Lung (tissue), 11 donors: ENCODE measurements at regions not wholly inside any gene's neighbourhood (a gene's known extent, or its start where the extent isn't known, plus 50 kb on each side); places are given as distances from the start of the nearest gene placed in this dataset.
A peak's percentile ranks its signal among the peaks of the same experiment; 100 is the strongest.

Experiments
- ATAC-seq: fragments of 200-7000 bp; cut with Tn5 transposase; one replicate; pipeline ENCODE4 v1.9.1; 2020; ENCODE audit warnings: moderate number of reproducible peaks; ENCODE audit not compliant: insufficient read depth, low FRiP score
- DNase-seq, 3 donors: peaks; one replicate each; pipeline ENCODE4 v3.0.0-alpha.2; 2013 to 2017
- H3K27ac ChIP-seq, 2 donors: one replicate each; pipeline ENCODE4 v1.5.1; 2013; ENCODE audit warnings: mild to moderate bottlenecking in 2 of 2, moderate library complexity in 2 of 2, control low read depth in 1 of 2, inconsistent platforms in 1 of 2, low read depth in 1 of 2, low read length in 1 of 2
- H3K27me3 ChIP-seq, 3 donors: one replicate each; pipeline ENCODE4 v1.5.1; 2013; ENCODE audit warnings: low read length in 2 of 3; ENCODE audit not compliant: control insufficient read depth in 3 of 3, insufficient read depth in 3 of 3
- H3K36me3 ChIP-seq, 4 donors: one replicate each; pipeline ENCODE4 v1.5.1; 2013; ENCODE audit warnings: low read length in 4 of 4, mild to moderate bottlenecking in 1 of 4, moderate library complexity in 1 of 4; ENCODE audit not compliant: control insufficient read depth in 4 of 4, insufficient read depth in 4 of 4
- H3K4me1 ChIP-seq, 5 donors: one replicate each; pipeline ENCODE4 v1.5.1; 2013; ENCODE audit warnings: low read length in 5 of 5, mild to moderate bottlenecking in 2 of 5, moderate library complexity in 1 of 5; ENCODE audit not compliant: control insufficient read depth in 5 of 5, insufficient read depth in 5 of 5
- H3K4me3 ChIP-seq: one replicate; pipeline ENCODE4 v1.5.1; 2013; ENCODE audit warnings: mild to moderate bottlenecking, control low read depth, moderate library complexity
- H3K9ac ChIP-seq, 2 donors: one replicate each; pipeline ENCODE4 v1.5.1; 2013; ENCODE audit warnings: low read length in 2 of 2, control low read depth in 1 of 2; ENCODE audit not compliant: insufficient read depth in 1 of 2
- H3K9me3 ChIP-seq, 4 donors: one replicate each; pipeline ENCODE4 v1.5.1; 2013; ENCODE audit warnings: low read length in 3 of 4, mild to moderate bottlenecking in 1 of 4, moderate library complexity in 1 of 4; ENCODE audit not compliant: control insufficient read depth in 4 of 4, insufficient read depth in 3 of 4
- CTCF ChIP-seq: IDR thresholded peaks from 2 replicates; pipeline ENCODE4 v1.5.1; 2012; ENCODE audit warnings: mild to moderate bottlenecking; ENCODE audit errors: control extremely low read depth, extremely low read depth
- WGBS, 2 donors: extraction: QIAGEN DNeasy Blood & Tissue Kit; methylation state at CpG; one replicate each; pipeline ENCODE4 v1.1.7; 2013; 5-methylcytosine and 5-hydroxymethylcytosine counted together
- donor health status: control.
- donor health status: control.
- donor health status: Bipolar disorder and iron deficiency.
- donor health status: healthy.
- donor health status: DM: yes; HTN: yes; CAD: no.

- ATAC-seq (no peak), DNase-seq (no peak)
- no peak overlapping the region for H3K4me3 ChIP-seq
- H3K4me1 ChIP-seq: peaks cover 0 to 40% (median 18%) of the 10 kb centered on the region in 5 donors
- no peaks in the 10 kb centered on the region for H3K27me3 ChIP-seq
- H3K9me3 ChIP-seq: no peaks in the 10 kb centered on the region
- WGBS, 2 donors: 93 to 95% methylated on average over 16 of the region's 16 CpGs
- no peaks in the 10 kb centered on the region for H3K36me3 ChIP-seq
- H3K27ac ChIP-seq: no peak overlapping the region
- no peak overlapping the region for H3K9ac ChIP-seq
- TF ChIP-seq CTCF: no peak
Observed at GRCh38 chr6:168134560-168135201, 55.7 kb upstream of the FRMD1 start.

GRCh38 chr6:168133687-168134559, 54.9 kb upstream of the FRMD1 start:
- H3K4me1 ChIP-seq: peaks cover 0 to 40% (median 18%) of the 10 kb centered on the region in 5 donors
- 79% methylated on average over 16 of the region's 16 CpGs for WGBS, 2 donors
- DNase-seq (peak in 1 of 3 donors; percentile 6), ATAC-seq (no peak)
- TF ChIP-seq CTCF: no peak
- no peaks in the 10 kb centered on the region for H3K36me3 ChIP-seq
- no peaks in the 10 kb centered on the region for H3K27me3 ChIP-seq
- no peak overlapping the region for H3K27ac ChIP-seq
- H3K9me3 ChIP-seq: no peaks in the 10 kb centered on the region
- H3K4me3 ChIP-seq: no peak overlapping the region
- H3K9ac ChIP-seq: peak overlapping the region in 1 of 2 donors; percentile 23

- Histone ChIP-seq H3K4me3 (no peak overlapping the region), H3K9ac (peak overlapping the region in 1 of 2 donors; percentile 67)
Observed at GRCh38 chr6:168133168-168133561, 54.2 kb upstream of the FRMD1 start.

More at GRCh38 chr6:168133168-168133561, 54.2 kb upstream of the FRMD1 start:
- no peaks in the 10 kb centered on the region for H3K36me3 ChIP-seq
- WGBS, 2 donors: 23 to 31% methylated on average over 12 to 13 of the region's 13 CpGs
- ATAC-seq (peak; percentile 45), DNase-seq (peak in 2 of 3 donors; percentile 69 to 87)
- no peaks in the 10 kb centered on the region for H3K27me3 ChIP-seq
- no peak overlapping the region for H3K27ac ChIP-seq
- no peak for TF ChIP-seq CTCF
- H3K4me1 ChIP-seq: peaks cover 0 to 40% (median 18%) of the 10 kb centered on the region in 5 donors
- no peaks in the 10 kb centered on the region for H3K9me3 ChIP-seq
